ENCODE measurements at regions not wholly inside any gene's neighbourhood (a gene's known extent, or its start where the extent isn't known, plus 50 kb on each side); places are given as distances from the start of the nearest gene placed in this dataset.

DNA sequence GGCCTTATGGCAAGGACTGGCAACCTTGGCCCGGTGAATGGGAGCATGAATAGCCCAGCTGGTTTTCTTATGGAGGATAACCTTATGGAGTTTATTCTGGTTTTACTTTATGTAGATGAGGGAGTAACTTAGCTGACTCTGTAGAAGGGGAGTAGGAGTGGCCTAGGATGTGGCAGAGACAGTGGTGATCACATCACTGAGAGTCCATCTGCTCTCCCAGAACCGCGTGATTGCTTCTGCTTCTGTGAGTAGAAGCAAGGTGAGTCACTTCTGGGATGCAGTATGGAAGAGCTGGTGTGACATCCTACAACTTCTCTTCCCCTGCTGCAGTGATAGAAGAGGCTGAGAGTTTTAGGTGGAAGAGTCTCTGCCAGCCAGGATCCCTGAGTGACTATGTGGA, 129.2 kb downstream of the RPS24 start:
- Histone ChIP-seq H3K9ac (ENCODE audit: low read depth, low read length) (no peak overlapping the region), H3K4me3 (ENCODE audit: low read length) (no peak overlapping the region), H3K27me3 (ENCODE audit: insufficient read depth, low read length) (no peaks in the 10 kb centered on the region), H3K36me3 (ENCODE audit: insufficient read depth, low read length) (no peaks in the 10 kb centered on the region), H3K9me3 (ENCODE audit: insufficient read depth, low read depth, low read length) (no peaks in the 10 kb centered on the region), H3K27ac (ENCODE audit: low read depth, low read length) (no peak overlapping the region), H3K4me1 (ENCODE audit: insufficient read depth, low read length) (no peaks in the 10 kb centered on the region)
- WGBS, result 93% methylated on average over 3 of the region's 3 CpGs

- H3K9me3 ChIP-seq (ENCODE audit: insufficient read depth, low read depth, low read length), result no peaks in the 10 kb centered on the region
- H3K27ac ChIP-seq (ENCODE audit: low read depth, low read length), result no peak overlapping the region
- no peaks in the 10 kb centered on the region for H3K36me3 ChIP-seq (ENCODE audit: insufficient read depth, low read length)
- H3K4me1 ChIP-seq (ENCODE audit: insufficient read depth, low read length), result no peaks in the 10 kb centered on the region
- 94% methylated on average over 16 of the region's 16 CpGs for WGBS
- no peak overlapping the region for H3K9ac ChIP-seq (ENCODE audit: low read depth, low read length)
- no peak overlapping the region for H3K4me3 ChIP-seq (ENCODE audit: low read length)
- no peaks in the 10 kb centered on the region for H3K27me3 ChIP-seq (ENCODE audit: insufficient read depth, low read length)
Observed at GRCh38 chr10:78164702-78165101, 131.0 kb downstream of the RPS24 start.

GRCh38 chr10:78165172-78165571, 131.5 kb downstream of the RPS24 start:
- no peaks in the 10 kb centered on the region for H3K27me3 ChIP-seq (ENCODE audit: insufficient read depth, low read length)
- no peak overlapping the region for H3K9ac ChIP-seq (ENCODE audit: low read depth, low read length)
- H3K4me1 ChIP-seq (ENCODE audit: insufficient read depth, low read length), result no peaks in the 10 kb centered on the region
- H3K9me3 ChIP-seq (ENCODE audit: insufficient read depth, low read depth, low read length), result no peaks in the 10 kb centered on the region
- WGBS, result 93% methylated on average over 4 of the region's 4 CpGs
- no peak overlapping the region for H3K27ac ChIP-seq (ENCODE audit: low read depth, low read length)
- no peaks in the 10 kb centered on the region for H3K36me3 ChIP-seq (ENCODE audit: insufficient read depth, low read length)
- H3K4me3 ChIP-seq (ENCODE audit: low read length), result no peak overlapping the region

- WGBS, result 63% methylated on average over 3 of the region's 3 CpGs
Observed at GRCh38 chr10:78165617-78166016, 132.0 kb downstream of the RPS24 start.

GRCh38 chr10:78166261-78166660, 132.6 kb downstream of the RPS24 start:
- no peak overlapping the region for H3K4me3 ChIP-seq (ENCODE audit: low read length)
- H3K9ac ChIP-seq (ENCODE audit: low read depth, low read length), result no peak overlapping the region
- H3K27me3 ChIP-seq (ENCODE audit: insufficient read depth, low read length), result no peaks in the 10 kb centered on the region
- H3K9me3 ChIP-seq (ENCODE audit: insufficient read depth, low read depth, low read length), result no peaks in the 10 kb centered on the region
- H3K27ac ChIP-seq (ENCODE audit: low read depth, low read length), result no peak overlapping the region
- no peaks in the 10 kb centered on the region for H3K36me3 ChIP-seq (ENCODE audit: insufficient read depth, low read length)
- 97% methylated on average over 3 of the region's 3 CpGs for WGBS
- no peaks in the 10 kb centered on the region; the same call in 1 of the 2 replicates for H3K4me1 ChIP-seq (ENCODE audit: insufficient read depth, low read length)

More at GRCh38 chr10:78165617-78166016, 132.0 kb downstream of the RPS24 start:
- Histone ChIP-seq H3K4me1 (ENCODE audit: insufficient read depth, low read length) (no peaks in the 10 kb centered on the region), H3K9ac (ENCODE audit: low read depth, low read length) (no peak overlapping the region), H3K36me3 (ENCODE audit: insufficient read depth, low read length) (no peaks in the 10 kb centered on the region), H3K27ac (ENCODE audit: low read depth, low read length) (no peak overlapping the region), H3K27me3 (ENCODE audit: insufficient read depth, low read length) (no peaks in the 10 kb centered on the region), H3K4me3 (ENCODE audit: low read length) (no peak overlapping the region), H3K9me3 (ENCODE audit: insufficient read depth, low read depth, low read length) (no peaks in the 10 kb centered on the region)

GRCh38 chr10:78169214-78169613, 135.6 kb downstream of the RPS24 start:
- H3K36me3 ChIP-seq (ENCODE audit: insufficient read depth, low read length), result no peaks in the 10 kb centered on the region
- no peak overlapping the region for H3K27ac ChIP-seq (ENCODE audit: low read depth, low read length)
- no peak overlapping the region for H3K9ac ChIP-seq (ENCODE audit: low read depth, low read length)
- no peaks in the 10 kb centered on the region for H3K9me3 ChIP-seq (ENCODE audit: insufficient read depth, low read depth, low read length)
- H3K27me3 ChIP-seq (ENCODE audit: insufficient read depth, low read length), result no peaks in the 10 kb centered on the region
- H3K4me3 ChIP-seq (ENCODE audit: low read length), result no peak overlapping the region
- peaks cover 12% of the 10 kb centered on the region for H3K4me1 ChIP-seq (ENCODE audit: insufficient read depth, low read length)
- 86% methylated on average over 4 of the region's 4 CpGs for WGBS

- Histone ChIP-seq H3K27ac (ENCODE audit: low read depth, low read length) (no peak overlapping the region), H3K9me3 (ENCODE audit: insufficient read depth, low read depth, low read length) (no peaks in the 10 kb centered on the region), H3K36me3 (ENCODE audit: insufficient read depth, low read length) (no peaks in the 10 kb centered on the region), H3K9ac (ENCODE audit: low read depth, low read length) (no peak overlapping the region), H3K4me3 (ENCODE audit: low read length) (no peak overlapping the region), H3K4me1 (ENCODE audit: insufficient read depth, low read length) (peaks cover 12% of the 10 kb centered on the region), H3K27me3 (ENCODE audit: insufficient read depth, low read length) (no peaks in the 10 kb centered on the region)
- 87% methylated on average over 3 of the region's 3 CpGs for WGBS
Observed at GRCh38 chr10:78170026-78170475, 136.4 kb downstream of the RPS24 start.

DNA sequence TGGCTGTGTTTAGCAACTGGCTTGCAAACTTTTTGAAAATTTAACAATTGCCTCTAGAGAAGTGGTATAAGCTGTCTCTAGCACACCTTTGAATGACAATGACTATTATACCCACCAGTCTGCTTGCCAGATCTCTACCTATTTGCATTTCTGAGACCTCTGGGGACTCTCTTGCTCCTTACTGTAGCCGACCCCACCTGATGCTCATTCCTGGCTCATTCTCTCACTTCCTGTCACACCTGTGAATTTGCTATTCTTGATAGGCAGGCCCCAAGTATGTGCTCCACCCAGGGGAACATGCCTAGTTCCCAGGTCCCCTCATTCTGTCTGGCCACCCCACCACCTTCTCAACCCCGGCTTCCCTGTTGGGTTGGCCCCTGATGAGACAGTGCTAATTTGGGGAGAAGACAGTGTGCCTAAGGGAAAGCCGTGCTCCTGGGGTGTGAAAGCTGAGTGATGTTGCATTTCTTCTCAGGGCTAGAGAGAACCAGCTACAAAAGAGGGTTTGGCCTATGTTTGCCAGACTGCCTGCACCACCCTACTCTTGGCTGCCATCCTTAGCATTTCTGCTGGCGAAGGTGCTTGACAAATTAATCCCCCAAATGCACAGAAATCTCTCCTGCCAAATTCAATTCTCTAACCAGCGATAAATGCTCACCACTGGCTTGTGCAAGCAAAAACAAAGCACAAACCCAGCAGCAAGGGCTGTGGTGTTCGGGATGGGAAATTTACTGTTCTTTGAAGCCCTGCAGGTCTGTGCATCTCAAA, 138.2 kb downstream of the RPS24 start:
- H3K27ac ChIP-seq (ENCODE audit: low read depth, low read length), result peak overlapping the region; percentile 78
- no peak overlapping the region for H3K9ac ChIP-seq (ENCODE audit: low read depth, low read length)
- H3K36me3 ChIP-seq (ENCODE audit: insufficient read depth, low read length), result no peaks in the 10 kb centered on the region
- H3K4me1 ChIP-seq (ENCODE audit: insufficient read depth, low read length), result peaks cover 12% of the 10 kb centered on the region
- no peaks in the 10 kb centered on the region for H3K27me3 ChIP-seq (ENCODE audit: insufficient read depth, low read length)
- 72% methylated on average over 6 of the region's 6 CpGs for WGBS
- H3K9me3 ChIP-seq (ENCODE audit: insufficient read depth, low read depth, low read length), result no peaks in the 10 kb centered on the region
- no peak overlapping the region for H3K4me3 ChIP-seq (ENCODE audit: low read length)

GRCh38 chr10:78173360-78174015, 139.8 kb downstream of the RPS24 start:
- Histone ChIP-seq H3K9ac (ENCODE audit: low read depth, low read length) (no peak overlapping the region), H3K27me3 (ENCODE audit: insufficient read depth, low read length) (no peaks in the 10 kb centered on the region), H3K4me1 (ENCODE audit: insufficient read depth, low read length) (peaks cover 19% of the 10 kb centered on the region), H3K36me3 (ENCODE audit: insufficient read depth, low read length) (no peaks in the 10 kb centered on the region), H3K9me3 (ENCODE audit: insufficient read depth, low read depth, low read length) (no peaks in the 10 kb centered on the region), H3K4me3 (ENCODE audit: low read length) (no peak overlapping the region), H3K27ac (ENCODE audit: low read depth, low read length) (no peak overlapping the region)
- 89% methylated on average over 6 of the region's 6 CpGs for WGBS

GRCh38 chr10:78175444-78176015, 141.9 kb downstream of the RPS24 start:
- Histone ChIP-seq H3K27ac (ENCODE audit: low read depth, low read length) (no peak overlapping the region), H3K4me3 (ENCODE audit: low read length) (no peak overlapping the region), H3K36me3 (ENCODE audit: insufficient read depth, low read length) (no peaks in the 10 kb centered on the region), H3K9ac (ENCODE audit: low read depth, low read length) (no peak overlapping the region), H3K4me1 (ENCODE audit: insufficient read depth, low read length) (peaks cover 24% of the 10 kb centered on the region), H3K27me3 (ENCODE audit: insufficient read depth, low read length) (no peaks in the 10 kb centered on the region), H3K9me3 (ENCODE audit: insufficient read depth, low read depth, low read length) (no peaks in the 10 kb centered on the region)
- WGBS, result 89% methylated on average over 5 of the region's 5 CpGs

Measured in HUES64 (cell line).